ENCODE measurements at regions not wholly inside any gene's neighbourhood (a gene's known extent, or its start where the extent isn't known, plus 50 kb on each side); places are given as distances from the start of the nearest gene placed in this dataset.

DNA sequence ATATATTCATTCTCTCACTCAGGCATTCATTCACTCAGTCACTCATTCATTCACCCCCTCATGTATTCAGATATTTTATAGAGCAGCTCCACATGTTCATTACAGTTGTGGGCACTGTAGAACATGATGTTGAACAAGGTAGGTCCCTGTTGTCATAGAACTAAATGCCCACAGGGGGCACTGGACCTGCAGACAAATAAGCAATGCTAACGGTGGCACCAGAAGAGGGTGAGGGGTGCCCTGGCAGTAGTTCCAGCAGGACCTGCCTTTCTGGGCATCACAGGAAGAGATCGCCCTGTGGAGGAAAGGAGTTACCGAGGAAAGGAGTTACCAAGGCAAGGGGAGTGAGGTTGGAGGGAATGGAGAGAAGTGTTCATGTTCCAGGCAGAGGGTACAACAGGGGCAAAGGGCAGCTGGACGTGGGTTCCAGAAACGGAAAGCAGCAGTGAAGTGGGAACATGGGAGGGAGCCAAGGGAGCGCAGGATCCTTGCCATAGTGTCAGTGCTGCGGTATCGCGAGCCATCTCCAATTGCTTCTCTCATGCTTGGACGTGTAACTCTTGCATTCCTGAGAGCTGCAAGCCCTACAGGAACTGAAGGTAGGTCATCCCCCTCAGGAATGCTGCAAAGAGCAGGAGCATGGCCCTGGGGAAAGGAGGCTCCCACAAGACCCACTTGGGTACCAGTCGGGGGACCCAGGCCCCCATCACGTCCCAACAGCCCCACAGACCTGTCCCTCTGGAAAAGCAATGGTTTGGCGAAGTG lies 128.2 kb downstream of the EDN3 start:
- Mint-ChIP-seq H3K4me1 (peaks cover 6% of the 10 kb centered on the region), H3K27me3 (peaks cover 10% of the 10 kb centered on the region)

DNA sequence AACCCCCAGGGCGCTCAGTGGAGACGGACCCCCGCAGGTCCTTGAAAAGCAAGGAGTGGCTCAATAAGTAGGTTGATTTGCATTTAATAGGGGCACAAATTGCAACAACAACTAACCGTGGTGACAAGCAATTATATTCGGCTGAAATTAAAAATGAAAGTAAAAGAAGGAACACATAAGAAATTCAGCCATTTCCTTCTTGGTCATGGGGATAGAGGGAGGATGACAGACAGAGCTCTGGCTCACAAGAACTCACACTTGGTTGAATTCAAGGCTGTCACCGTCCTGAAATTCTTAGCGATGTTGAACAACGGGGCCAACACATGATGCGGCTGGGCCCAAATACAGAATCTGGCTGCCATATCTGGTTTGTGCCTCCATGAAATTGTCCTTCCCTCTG lies 129.0 kb downstream of the EDN3 start:
- H3K27me3 Mint-ChIP-seq, result peaks cover 12% of the 10 kb centered on the region
- peaks cover 6% of the 10 kb centered on the region for H3K4me1 Mint-ChIP-seq
- peaks cover 2% of the 10 kb centered on the region for H3K36me3 Mint-ChIP-seq (ENCODE audit: low read depth)
- peak overlapping the region; percentile 52 for H3K4me3 Mint-ChIP-seq
- no peaks in the 10 kb centered on the region for H3K9me3 ChIP-seq (ENCODE audit: control insufficient read depth, low read length, poor library complexity, severe bottlenecking)
- ATAC-seq, result no peak
- DNase-seq, result no peak
- no peak overlapping the region for H3K27ac Mint-ChIP-seq

More for the DNA sequence above, 128.2 kb downstream of the EDN3 start:
- H3K4me3 Mint-ChIP-seq, result peak overlapping the region; percentile 52
- H3K36me3 Mint-ChIP-seq (ENCODE audit: low read depth), result peaks cover 2% of the 10 kb centered on the region
- H3K27ac Mint-ChIP-seq, result no peak overlapping the region
- no peak for DNase-seq
- no peaks in the 10 kb centered on the region for H3K9me3 ChIP-seq (ENCODE audit: control insufficient read depth, low read length, poor library complexity, severe bottlenecking)
- no peak for ATAC-seq

- Mint-ChIP-seq H3K36me3 (ENCODE audit: low read depth) (peaks cover 2% of the 10 kb centered on the region), H3K4me1 (peaks cover 6% of the 10 kb centered on the region), H3K27me3 (peaks cover 12% of the 10 kb centered on the region), H3K4me3 (no peak overlapping the region), H3K27ac (no peak overlapping the region)
- no peak for ATAC-seq
- no peak for DNase-seq
- H3K9me3 ChIP-seq (ENCODE audit: control insufficient read depth, low read length, poor library complexity, severe bottlenecking), result no peaks in the 10 kb centered on the region
These were observed 130.6 kb downstream of the EDN3 start for GRCh38 chr20:59431014-59431413.

DNA sequence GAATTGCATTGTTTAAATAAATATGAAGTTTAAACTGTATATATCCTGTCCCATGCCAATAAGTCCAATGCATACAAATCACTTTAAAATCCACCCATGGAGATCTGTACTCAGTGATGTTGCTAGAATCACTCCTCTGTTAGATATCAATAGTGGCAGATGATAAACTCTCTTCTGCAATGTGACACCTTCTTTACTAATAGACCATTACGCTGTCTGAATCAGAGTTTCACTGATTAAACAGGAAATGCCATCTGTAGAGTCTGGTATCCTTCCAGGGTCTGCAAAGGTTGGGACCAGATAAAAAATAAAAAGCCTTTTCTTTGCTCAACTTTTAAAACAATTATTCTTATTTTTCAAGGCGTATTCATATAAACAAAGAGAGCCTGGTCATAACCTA lies 134.5 kb downstream of the EDN3 start:
- H3K27ac Mint-ChIP-seq, result no peak overlapping the region
- H3K27me3 Mint-ChIP-seq, result peaks cover 24% of the 10 kb centered on the region
- no peaks in the 10 kb centered on the region for H3K36me3 Mint-ChIP-seq (ENCODE audit: low read depth)
- ATAC-seq (no peak), DNase-seq (no peak)
- H3K4me3 Mint-ChIP-seq, result no peak overlapping the region
- no peaks in the 10 kb centered on the region for H3K4me1 Mint-ChIP-seq
- H3K9me3 ChIP-seq (ENCODE audit: control insufficient read depth, low read length, poor library complexity, severe bottlenecking), result no peaks in the 10 kb centered on the region

- H3K9me3 ChIP-seq (ENCODE audit: control insufficient read depth, low read length, poor library complexity, severe bottlenecking), result no peaks in the 10 kb centered on the region
- no peak for DNase-seq
- H3K4me3 Mint-ChIP-seq, result no peak overlapping the region
- no peak overlapping the region for H3K27ac Mint-ChIP-seq
- peaks cover 24% of the 10 kb centered on the region for H3K27me3 Mint-ChIP-seq
- no peaks in the 10 kb centered on the region for H3K4me1 Mint-ChIP-seq
- no peaks in the 10 kb centered on the region for H3K36me3 Mint-ChIP-seq (ENCODE audit: low read depth)
- ATAC-seq, result no peak
These were observed 135.1 kb downstream of the EDN3 start for GRCh38 chr20:59435518-59435917.

DNA sequence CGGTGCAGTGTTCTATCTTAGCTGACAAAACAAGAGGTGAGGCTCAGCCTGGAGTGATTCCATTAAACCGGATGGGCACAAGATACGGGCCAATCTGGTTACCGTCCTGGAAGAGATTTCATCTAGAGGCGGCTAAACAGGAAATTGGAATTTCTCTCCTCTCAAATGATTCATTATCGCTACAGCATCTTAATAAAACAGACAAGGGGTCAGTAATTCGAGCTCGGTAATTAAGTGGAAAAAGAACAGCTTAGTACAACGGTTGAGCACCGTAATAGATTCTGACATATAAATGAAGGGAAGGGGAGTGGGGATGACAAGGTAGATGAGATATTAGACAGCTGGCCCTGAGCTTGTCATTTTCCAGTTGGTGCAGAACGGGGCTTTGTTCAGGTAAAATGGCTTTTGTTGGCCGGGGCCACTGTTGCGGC lies 137.2 kb downstream of the EDN3 start:
- Mint-ChIP-seq H3K4me3 (no peak overlapping the region), H3K36me3 (ENCODE audit: low read depth) (no peaks in the 10 kb centered on the region), H3K4me1 (no peaks in the 10 kb centered on the region), H3K27me3 (peaks cover 39% of the 10 kb centered on the region), H3K27ac (no peak overlapping the region)
- DNase-seq, result no peak
- no peaks in the 10 kb centered on the region for H3K9me3 ChIP-seq (ENCODE audit: control insufficient read depth, low read length, poor library complexity, severe bottlenecking)
- ATAC-seq, result no peak

GRCh38 chr20:59438201-59438600 lies 137.8 kb downstream of the EDN3 start:
- no peak for DNase-seq
- no peak overlapping the region for H3K4me3 Mint-ChIP-seq
- ATAC-seq, result no peak
- H3K9me3 ChIP-seq (ENCODE audit: control insufficient read depth, low read length, poor library complexity, severe bottlenecking), result no peaks in the 10 kb centered on the region
- H3K27ac Mint-ChIP-seq, result no peak overlapping the region
- no peaks in the 10 kb centered on the region for H3K36me3 Mint-ChIP-seq (ENCODE audit: low read depth)
- peaks cover 39% of the 10 kb centered on the region for H3K27me3 Mint-ChIP-seq
- no peaks in the 10 kb centered on the region for H3K4me1 Mint-ChIP-seq

DNA sequence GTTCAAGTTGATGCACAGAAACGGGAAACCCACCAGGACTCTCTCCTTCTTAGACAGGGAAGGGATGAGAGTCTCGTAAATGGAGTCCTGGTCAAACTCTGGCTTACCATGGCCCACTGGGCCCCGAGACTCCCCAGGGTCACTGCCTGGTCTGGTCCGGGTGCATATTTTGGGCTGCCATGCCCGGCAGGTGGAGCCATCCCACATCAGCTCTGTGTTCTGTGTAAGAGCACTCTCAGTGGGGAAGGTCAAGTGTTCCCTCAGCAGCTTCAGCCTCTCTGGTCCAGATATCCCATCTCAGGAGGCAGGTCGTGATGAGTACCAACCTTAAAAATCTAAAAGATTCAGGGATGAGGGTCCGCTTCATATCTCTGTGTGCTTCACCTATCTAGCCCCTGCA lies 138.8 kb downstream of the EDN3 start:
- Mint-ChIP-seq H3K27me3 (peaks cover 43% of the 10 kb centered on the region), H3K36me3 (ENCODE audit: low read depth) (no peaks in the 10 kb centered on the region), H3K4me1 (no peaks in the 10 kb centered on the region), H3K4me3 (no peak overlapping the region), H3K27ac (no peak overlapping the region)
- ATAC-seq (no peak), DNase-seq (no peak)
- no peaks in the 10 kb centered on the region for H3K9me3 ChIP-seq (ENCODE audit: control insufficient read depth, low read length, poor library complexity, severe bottlenecking)

DNA sequence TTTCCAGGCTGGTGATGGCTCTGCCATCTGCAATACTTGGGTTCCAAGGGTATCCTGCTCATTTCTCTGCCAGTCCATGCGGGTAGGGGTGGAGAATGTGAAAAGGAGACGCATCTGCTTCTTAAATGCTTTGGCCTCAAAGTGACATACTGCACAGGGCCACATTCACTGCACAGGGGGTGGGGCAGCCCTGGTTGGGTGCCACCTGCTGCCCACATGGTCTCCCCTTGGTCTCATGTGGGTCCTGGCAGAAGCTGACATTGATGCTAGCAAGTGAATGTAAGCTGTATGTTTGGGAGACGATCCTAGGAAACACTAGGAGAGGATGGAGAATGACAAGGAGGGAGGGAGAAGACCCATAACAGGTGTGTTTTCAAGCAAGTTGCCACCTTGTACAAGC lies 140.9 kb downstream of the EDN3 start:
- no peak for ATAC-seq
- H3K9me3 ChIP-seq (ENCODE audit: control insufficient read depth, low read length, poor library complexity, severe bottlenecking), result no peaks in the 10 kb centered on the region
- no peaks in the 10 kb centered on the region for H3K4me1 Mint-ChIP-seq
- no peak overlapping the region for H3K4me3 Mint-ChIP-seq
- peaks cover 61% of the 10 kb centered on the region for H3K27me3 Mint-ChIP-seq
- no peak overlapping the region for H3K27ac Mint-ChIP-seq
- DNase-seq, result no peak
- no peaks in the 10 kb centered on the region for H3K36me3 Mint-ChIP-seq (ENCODE audit: low read depth)

GRCh38 chr20:59441860-59442810 lies 141.7 kb downstream of the EDN3 start:
- no peak overlapping the region for H3K4me3 Mint-ChIP-seq
- no peak overlapping the region for H3K27ac Mint-ChIP-seq
- H3K27me3 Mint-ChIP-seq, result peaks cover 69% of the 10 kb centered on the region
- peaks cover 1% of the 10 kb centered on the region for H3K4me1 Mint-ChIP-seq
- peaks cover under 1% of the 10 kb centered on the region for H3K36me3 Mint-ChIP-seq (ENCODE audit: low read depth)
- no peaks in the 10 kb centered on the region for H3K9me3 ChIP-seq (ENCODE audit: control insufficient read depth, low read length, poor library complexity, severe bottlenecking)
- no peak for DNase-seq
- no peak for ATAC-seq

DNA sequence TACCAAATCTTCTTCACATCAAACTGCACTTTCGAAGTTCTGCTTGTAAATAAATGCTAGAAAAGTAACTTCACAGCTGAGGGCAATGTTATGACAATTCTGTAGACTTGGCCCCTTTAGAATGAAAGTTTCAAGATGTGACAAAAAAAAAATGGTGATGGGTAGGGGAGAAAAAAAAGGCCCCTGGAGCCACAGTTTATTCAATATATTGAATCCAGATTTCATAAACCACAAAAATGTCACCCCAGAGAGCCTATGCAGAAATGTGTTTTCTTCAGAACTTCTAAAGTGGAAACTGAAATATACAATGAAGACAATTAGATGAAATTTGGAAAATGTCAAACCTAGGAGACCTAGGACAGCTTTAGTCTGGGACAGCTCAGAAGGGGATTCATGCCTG lies 143.1 kb downstream of the EDN3 start:
- DNase-seq (no peak), ATAC-seq (no peak)
- Mint-ChIP-seq H3K4me1 (peaks cover 2% of the 10 kb centered on the region), H3K27ac (no peak overlapping the region), H3K36me3 (ENCODE audit: low read depth) (peaks cover 3% of the 10 kb centered on the region), H3K4me3 (no peak overlapping the region), H3K27me3 (peaks cover 76% of the 10 kb centered on the region)
- no peaks in the 10 kb centered on the region for H3K9me3 ChIP-seq (ENCODE audit: control insufficient read depth, low read length, poor library complexity, severe bottlenecking)

GRCh38 chr20:59446376-59446775 lies 146.0 kb downstream of the EDN3 start:
- H3K36me3 Mint-ChIP-seq (ENCODE audit: low read depth), result peaks cover 7% of the 10 kb centered on the region
- no peak for DNase-seq
- no peak overlapping the region for H3K27ac Mint-ChIP-seq
- peaks cover 5% of the 10 kb centered on the region for H3K4me1 Mint-ChIP-seq
- H3K4me3 Mint-ChIP-seq, result no peak overlapping the region
- no peaks in the 10 kb centered on the region for H3K9me3 ChIP-seq (ENCODE audit: control insufficient read depth, low read length, poor library complexity, severe bottlenecking)
- H3K27me3 Mint-ChIP-seq, result peaks cover 92% of the 10 kb centered on the region
- ATAC-seq, result no peak

DNA sequence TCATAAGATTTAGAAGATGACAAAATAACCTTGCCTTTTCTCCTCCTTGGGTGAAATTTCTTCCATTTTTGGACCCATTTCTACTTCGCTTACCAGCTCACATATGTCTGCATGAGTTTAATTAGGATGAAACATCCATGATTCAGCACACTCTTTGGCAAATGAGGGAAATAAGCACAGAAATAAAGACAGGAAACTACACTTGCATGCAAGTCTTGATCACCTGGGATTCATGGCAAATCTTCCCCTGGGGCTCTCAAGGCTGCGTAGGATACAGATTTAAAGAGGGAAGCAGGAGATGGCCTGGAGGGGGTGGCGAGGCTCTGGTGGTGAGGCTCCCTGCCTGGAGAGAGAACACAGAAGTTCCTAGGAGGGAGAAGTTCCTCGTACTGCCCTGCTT lies 147.8 kb downstream of the EDN3 start:
- ATAC-seq (no peak), DNase-seq (no peak)
- H3K9me3 ChIP-seq (ENCODE audit: control insufficient read depth, low read length, poor library complexity, severe bottlenecking), result no peaks in the 10 kb centered on the region
- H3K4me1 Mint-ChIP-seq, result peaks cover 5% of the 10 kb centered on the region
- peaks cover 7% of the 10 kb centered on the region for H3K36me3 Mint-ChIP-seq (ENCODE audit: low read depth)
- peaks cover 96% of the 10 kb centered on the region for H3K27me3 Mint-ChIP-seq
- H3K4me3 Mint-ChIP-seq, result no peak overlapping the region
- H3K27ac Mint-ChIP-seq, result no peak overlapping the region
